SK-N-SH treated with all-trans-retinoic acid at 6 μM for 48 hours (cell line): ENCODE measurements at regions not wholly inside any gene's neighbourhood (a gene's known extent, or its start where the extent isn't known, plus 50 kb on each side); places are given as distances from the start of the nearest gene placed in this dataset.

Experiments used
- ARNTL ChIP-seq: fragments of 450-650 bp; formaldehyde crosslinking; IDR thresholded peaks from 2 replicates; pipeline ENCODE4 v1.5.0; 2020; ENCODE audit warnings: low read depth, mild to moderate bottlenecking, moderate library complexity, borderline replicate concordance
- BACH2 ChIP-seq: fragments of 250-450 bp; sonication (Bioruptor Pico); IDR thresholded peaks from 2 replicates; pipeline ENCODE4 v1.9.0; 2021; ENCODE audit warnings: mild to moderate bottlenecking, borderline replicate concordance
- CREB5 ChIP-seq: fragments of 250-450 bp; sonication (Bioruptor Pico); IDR thresholded peaks from 2 replicates; pipeline ENCODE4 v1.5.1; 2020; ENCODE audit warnings: low read depth, mild to moderate bottlenecking, moderate library complexity
- CSDC2 ChIP-seq: fragments of 250-450 bp; sonication (Bioruptor Pico); IDR thresholded peaks from 2 replicates; pipeline ENCODE4 v1.5.0; 2020; ENCODE audit warnings: mild to moderate bottlenecking, moderate library complexity
- GLIS3 ChIP-seq: fragments of 250-450 bp; sonication (Bioruptor Pico); IDR thresholded peaks from 2 replicates; pipeline ENCODE4 v1.5.0; 2020; ENCODE audit warnings: mild to moderate bottlenecking, moderate library complexity
- ISL1 ChIP-seq: fragments of 250-450 bp; sonication (Bioruptor Pico); IDR thresholded peaks from 2 replicates; pipeline ENCODE4 v2.1.2; 2022; ENCODE audit warnings: mild to moderate bottlenecking, moderate library complexity
- PATZ1 ChIP-seq: fragments of 250-450 bp; sonication (Bioruptor Pico); IDR thresholded peaks from 2 replicates; pipeline ENCODE4 v1.8.0; 2020; ENCODE audit warnings: mild to moderate bottlenecking, moderate library complexity, borderline replicate concordance
- PPARA ChIP-seq: fragments of 250-450 bp; sonication (Bioruptor Pico); IDR thresholded peaks from 2 replicates; pipeline ENCODE4 v1.5.0; 2020; ENCODE audit warnings: mild to moderate bottlenecking, borderline replicate concordance
- TSHZ2 ChIP-seq: fragments of 250-450 bp; sonication (Bioruptor Pico); IDR thresholded peaks from 2 replicates; pipeline ENCODE4 v1.5.0; 2020; ENCODE audit warnings: mild to moderate bottlenecking, moderate library complexity
- ZC3H10 ChIP-seq: fragments of 250-450 bp; sonication (Bioruptor Pico); IDR thresholded peaks from 2 replicates; pipeline ENCODE4 v1.5.1; 2021; ENCODE audit warnings: mild to moderate bottlenecking, moderate library complexity
- ZFP3 ChIP-seq: fragments of 250-450 bp; sonication (Bioruptor Pico); IDR thresholded peaks from 2 replicates; pipeline ENCODE4 v1.5.0; 2020; ENCODE audit warnings: mild to moderate bottlenecking, moderate library complexity
- ZFP30 ChIP-seq: fragments of 450-650 bp; formaldehyde crosslinking; IDR thresholded peaks from 2 replicates; pipeline ENCODE4 v1.5.0; 2022; ENCODE audit warnings: mild to moderate bottlenecking, moderate library complexity
- ZNF565 ChIP-seq: fragments of 450-650 bp; formaldehyde crosslinking; conservative IDR thresholded peaks from 2 replicates; pipeline ENCODE4 v1.5.0; 2020; ENCODE audit warnings: low read depth, mild to moderate bottlenecking, moderate library complexity

GRCh38 chr6:85192596-85192995 is 257.3 kb upstream of the NT5E start:
- TF ChIP-seq ISL1 (no peak), ZC3H10 (CRISPR knock-in tag) (no peak), ZFP3 (CRISPR knock-in tag) (no peak), CSDC2 (no peak), ZFP30 (CRISPR knock-in tag) (no peak), TSHZ2 (CRISPR knock-in tag) (no peak), PATZ1 (no peak), ZNF565 (CRISPR knock-in tag) (no peak), CREB5 (no peak), ARNTL (CRISPR knock-in tag) (no peak), PPARA (CRISPR knock-in tag) (no peak), GLIS3 (no peak), BACH2 (CRISPR knock-in tag) (no peak)
